ENCODE measurements at regions not wholly inside any gene's neighbourhood (a gene's known extent, or its start where the extent isn't known, plus 50 kb on each side); places are given as distances from the start of the nearest gene placed in this dataset.
"Not testable (repeated sequence)": the region's sequence is repeated elsewhere in the genome, so short reads cannot be mapped to it uniquely, and the experiment has no call there.

DNA sequence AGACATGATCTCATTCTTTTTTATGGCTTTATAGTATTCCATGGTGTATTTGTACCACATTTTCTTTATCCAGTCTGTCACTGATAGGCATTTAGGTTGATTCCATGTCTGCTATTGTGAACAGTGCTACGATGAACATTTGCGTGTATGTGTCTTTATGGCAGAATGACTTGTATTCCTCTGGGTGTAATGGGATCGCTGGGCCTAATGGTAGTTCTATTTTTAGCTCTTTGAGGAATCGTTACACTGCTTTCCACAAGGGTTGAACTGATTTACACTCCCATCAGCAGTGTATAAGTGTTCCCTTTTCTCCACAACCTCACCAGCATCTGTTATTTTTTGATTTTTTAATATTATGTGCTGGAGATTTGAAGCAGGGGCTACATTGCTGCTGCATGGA is 102.8 kb upstream of the PMEPA1 start:
- TF ChIP-seq, protein P1, sequence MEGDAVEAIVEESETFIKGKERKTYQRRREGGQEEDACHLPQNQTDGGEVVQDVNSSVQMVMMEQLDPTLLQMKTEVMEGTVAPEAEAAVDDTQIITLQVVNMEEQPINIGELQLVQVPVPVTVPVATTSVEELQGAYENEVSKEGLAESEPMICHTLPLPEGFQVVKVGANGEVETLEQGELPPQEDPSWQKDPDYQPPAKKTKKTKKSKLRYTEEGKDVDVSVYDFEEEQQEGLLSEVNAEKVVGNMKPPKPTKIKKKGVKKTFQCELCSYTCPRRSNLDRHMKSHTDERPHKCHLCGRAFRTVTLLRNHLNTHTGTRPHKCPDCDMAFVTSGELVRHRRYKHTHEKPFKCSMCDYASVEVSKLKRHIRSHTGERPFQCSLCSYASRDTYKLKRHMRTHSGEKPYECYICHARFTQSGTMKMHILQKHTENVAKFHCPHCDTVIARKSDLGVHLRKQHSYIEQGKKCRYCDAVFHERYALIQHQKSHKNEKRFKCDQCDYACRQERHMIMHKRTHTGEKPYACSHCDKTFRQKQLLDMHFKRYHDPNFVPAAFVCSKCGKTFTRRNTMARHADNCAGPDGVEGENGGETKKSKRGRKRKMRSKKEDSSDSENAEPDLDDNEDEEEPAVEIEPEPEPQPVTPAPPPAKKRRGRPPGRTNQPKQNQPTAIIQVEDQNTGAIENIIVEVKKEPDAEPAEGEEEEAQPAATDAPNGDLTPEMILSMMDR (conservative IDR thresholded peaks at IDR 0.05; ENCODE audit: low read length) = not testable (repeated sequence)
- TF ChIP-seq EZH2phosphoT487 (IDR thresholded peaks at IDR 0.05; ENCODE audit: borderline replicate concordance) = not testable (repeated sequence)
